ENCODE measurements at regions not wholly inside any gene's neighbourhood (a gene's known extent, or its start where the extent isn't known, plus 50 kb on each side); places are given as distances from the start of the nearest gene placed in this dataset.

- DNase-seq (ENCODE audit: low read depth in 3 of 3, low spot score in 1 of 3): no peak
Observed at GRCh38 chr1:30322859-30323257, 400.5 kb downstream of the MATN1 start.

- no peak for DNase-seq (ENCODE audit: low read depth in 3 of 3, low spot score in 1 of 3)
Observed at GRCh38 chr1:30321996-30322858, 401.2 kb downstream of the MATN1 start.

- no peak for DNase-seq (ENCODE audit: low read depth in 3 of 3, low spot score in 1 of 3)
Observed at GRCh38 chr1:30321246-30321910, 402.0 kb downstream of the MATN1 start.

GRCh38 chr1:30320581-30320890 is 402.8 kb downstream of the MATN1 start:
- no peak for DNase-seq (ENCODE audit: low read depth in 3 of 3, low spot score in 1 of 3)

- DNase-seq (ENCODE audit: low read depth in 3 of 3, low spot score in 1 of 3): no peak
Observed at GRCh38 chr1:30319765-30320580, 403.4 kb downstream of the MATN1 start.

GRCh38 chr1:30318864-30319718 is 404.3 kb downstream of the MATN1 start:
- no peak for DNase-seq (ENCODE audit: low read depth in 3 of 3, low spot score in 1 of 3)

- DNase-seq (ENCODE audit: low read depth in 3 of 3, low spot score in 1 of 3): no peak
Observed at GRCh38 chr1:30318413-30318812, 405.0 kb downstream of the MATN1 start.

- DNase-seq (ENCODE audit: low read depth in 3 of 3, low spot score in 1 of 3): no peak
Observed at GRCh38 chr1:30317921-30318320, 405.5 kb downstream of the MATN1 start.

- no peak for DNase-seq (ENCODE audit: low read depth in 3 of 3, low spot score in 1 of 3)
Observed at GRCh38 chr1:30316056-30316455, 407.3 kb downstream of the MATN1 start.

- DNase-seq (ENCODE audit: low read depth in 3 of 3, low spot score in 1 of 3): no peak
Observed at GRCh38 chr1:30315185-30315960, 408.0 kb downstream of the MATN1 start.

GRCh38 chr1:30314591-30314990 is 408.8 kb downstream of the MATN1 start:
- DNase-seq (ENCODE audit: low read depth in 3 of 3, low spot score in 1 of 3): no peak

- no peak for DNase-seq (ENCODE audit: low read depth in 3 of 3, low spot score in 1 of 3)
Observed at GRCh38 chr1:30313584-30313983, 409.8 kb downstream of the MATN1 start.

- no peak for DNase-seq (ENCODE audit: low read depth in 3 of 3, low spot score in 1 of 3)
Observed at GRCh38 chr1:30313176-30313575, 410.2 kb downstream of the MATN1 start.

- DNase-seq (ENCODE audit: low read depth in 3 of 3, low spot score in 1 of 3): no peak
Observed at GRCh38 chr1:30312226-30312625, 411.2 kb downstream of the MATN1 start.

GRCh38 chr1:30311749-30312148 is 411.6 kb downstream of the MATN1 start:
- no peak for DNase-seq (ENCODE audit: low read depth in 3 of 3, low spot score in 1 of 3)

GRCh38 chr1:30310966-30311742 is 412.2 kb downstream of the MATN1 start:
- no peak for DNase-seq (ENCODE audit: low read depth in 3 of 3, low spot score in 1 of 3)

- no peak for DNase-seq (ENCODE audit: low read depth in 3 of 3, low spot score in 1 of 3)
Observed at GRCh38 chr1:30307182-30307581, 416.2 kb downstream of the MATN1 start.

GRCh38 chr1:30305519-30305918 is 417.9 kb downstream of the MATN1 start:
- no peak for DNase-seq (ENCODE audit: low read depth in 3 of 3, low spot score in 1 of 3)

GRCh38 chr1:30305061-30305460 is 418.3 kb downstream of the MATN1 start:
- no peak for DNase-seq (ENCODE audit: low read depth in 3 of 3, low spot score in 1 of 3)
